SK-N-SH (cell line): ENCODE measurements at regions not wholly inside any gene's neighbourhood (a gene's known extent, or its start where the extent isn't known, plus 50 kb on each side); places are given as distances from the start of the nearest gene placed in this dataset.

Experiments used
- EP300 ChIP-seq, 2 experiments: IDR thresholded peaks; 2 replicates each; pipeline versions ENCODE4 v1.4.0 to v1.6.1; 2012; ENCODE audit warnings: borderline replicate concordance in 1 of 2, low read depth in 1 of 2, low read length in 1 of 2
- EZH2phosphoT487 ChIP-seq: fragments of 200-600 bp; sonication (generic); IDR thresholded peaks from 2 replicates; pipeline ENCODE4 v1.6.1; 2017; ENCODE audit warnings: low read depth, mixed run types, mild to moderate bottlenecking, antibody characterized with exemption, moderate library complexity, borderline replicate concordance
- NFIC ChIP-seq: IDR thresholded peaks from 2 replicates; pipeline ENCODE4 v1.4.0; 2012; ENCODE audit warnings: borderline replicate concordance

DNA sequence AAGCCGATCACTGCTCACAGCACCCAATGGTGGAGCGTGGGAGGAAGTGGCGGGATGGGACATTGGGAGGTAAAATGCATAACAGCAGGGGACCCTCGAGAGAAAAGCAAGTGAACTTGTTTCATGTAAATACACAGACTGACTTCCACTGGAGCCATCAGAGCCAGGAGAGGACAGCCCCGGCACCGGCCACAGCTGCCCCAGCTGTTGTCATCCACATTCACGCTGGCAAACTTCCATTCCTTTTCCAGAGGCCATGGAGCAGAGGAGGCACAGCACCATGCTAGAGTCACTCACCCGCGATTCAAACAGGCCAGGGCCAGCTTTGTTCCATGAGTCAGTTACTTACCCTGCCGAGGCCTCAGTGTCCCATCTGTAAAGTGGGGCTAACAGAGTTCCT is 610.9 kb upstream of the SALL3 start:
- TF ChIP-seq NFIC, result no peak
- no peak for TF ChIP-seq EZH2phosphoT487
- no peak for TF ChIP-seq EP300 (IDR thresholded peaks at IDR 0.05; ENCODE audit: borderline replicate concordance in 1 of 2, low read depth in 1 of 2, low read length in 1 of 2)
